GM12878 (cell line): ENCODE measurements at regions not wholly inside any gene's neighbourhood (a gene's known extent, or its start where the extent isn't known, plus 50 kb on each side); places are given as distances from the start of the nearest gene placed in this dataset.

ENCODE experiments used
- ATAC-seq: fragments of 200-7000 bp; cut with Tn5 transposase; 3 replicates; pipeline ENCODE4 v1.9.1; 2020; ENCODE audit warnings: mild to moderate bottlenecking, moderate library complexity
- BruUV-seq: library from RNA; stranded (reverse); fragments of 400-500 nt; replicated peaks from 2 replicates; lab custom pipeline; 2021; lab: Mats Ljungman, UMichigan
- CTCF ChIA-PET: fragments of 300-600 bp; sonication (Branson Sonifier 250); formaldehyde crosslinking; extraction: SDS; loops from one replicate; lab custom pipeline; 2021; ENCODE audit warnings: inconsistent platforms; lab: Yijun Ruan, JAX
- POLR2A ChIA-PET: fragments of 350-600 bp; formaldehyde crosslinking; extraction: SDS; loops from one replicate; lab custom pipeline; 2021; ENCODE audit warnings: inconsistent platforms; lab: Charles Lee
- RAD21 ChIA-PET: fragments of 300-600 bp; sonication (Branson Sonifier 250); formaldehyde crosslinking; loops from one replicate; lab custom pipeline; 2023; ENCODE audit warnings: antibody characterized with exemption; ENCODE audit not compliant: unreplicated experiment; lab: Charles Lee
- SMC1A ChIA-PET: fragments of 300-600 bp; sonication (Branson Sonifier 250); formaldehyde crosslinking; loops from one replicate; lab custom pipeline; 2023; ENCODE audit not compliant: unreplicated experiment, uncharacterized antibody; lab: Charles Lee
- DNase-seq: peaks from one replicate; pipeline ENCODE4 v3.0.0-alpha.2; 2011; ENCODE audit warnings: low read depth, low spot score
- FAIRE-seq: peaks from 3 replicates; lab custom pipeline; 2011; peaks lifted over from hg19 to GRCh38; lab: Jason Lieb, UNC
- H2AFZ ChIP-seq: 2 replicates; pipeline ENCODE4 v1.6.0; 2011; ENCODE audit warnings: low read depth, low read length, control low read depth; ENCODE audit not compliant: control insufficient read depth
- H3K27ac ChIP-seq: 2 replicates; pipeline ENCODE4 v1.5.1; 2011; ENCODE audit warnings: control low read depth; ENCODE audit not compliant: control insufficient read depth, insufficient read depth
- H3K27me3 ChIP-seq, 2 experiments: replicated peaks in 1 of 2; 2 replicates each; pipeline versions ENCODE4 v1.6.0 to v1.6.1; 2011; ENCODE audit warnings: low read length in 1 of 2; ENCODE audit not compliant: control insufficient read depth in 2 of 2, insufficient read depth in 2 of 2
- H3K36me3 ChIP-seq, 2 experiments: 2 replicates each; pipeline ENCODE4 v1.5.1; 2011; ENCODE audit warnings: low read length in 1 of 2; ENCODE audit not compliant: control insufficient read depth in 2 of 2, insufficient read depth in 2 of 2
- H3K4me1 ChIP-seq: 2 replicates; pipeline ENCODE4 v1.6.1; 2011; ENCODE audit warnings: mild to moderate bottlenecking, low read length, moderate library complexity, mixed read lengths; ENCODE audit not compliant: control insufficient read depth, insufficient read depth
- H3K4me2 ChIP-seq: 2 replicates; pipeline ENCODE4 v1.6.0; 2011; ENCODE audit warnings: control low read depth; ENCODE audit not compliant: control insufficient read depth, insufficient read depth
- H3K4me3 ChIP-seq: fragments of 200-600 bp; sonication (generic); 2 replicates; pipeline ENCODE4 v1.5.1; 2016
- H3K79me2 ChIP-seq: 2 replicates; pipeline ENCODE4 v1.6.0; 2011; ENCODE audit warnings: low read length; ENCODE audit not compliant: control insufficient read depth, insufficient read depth
- H3K9ac ChIP-seq: 2 replicates; pipeline ENCODE4 v1.8.0; 2011; ENCODE audit warnings: low read length, control low read depth, mixed read lengths; ENCODE audit not compliant: control insufficient read depth, insufficient read depth
- H3K9me3 ChIP-seq: replicated peaks from 3 replicates; pipeline ENCODE4 v1.5.1; 2011; ENCODE audit warnings: mild to moderate bottlenecking, low read length; ENCODE audit not compliant: control insufficient read depth, insufficient read depth
- H4K20me1 ChIP-seq: 2 replicates; pipeline ENCODE4 v1.6.0; 2011; ENCODE audit not compliant: control insufficient read depth, insufficient read depth
- CBX3 ChIP-seq: fragments of 200-600 bp; sonication (generic); IDR thresholded peaks from 2 replicates; pipeline ENCODE4 v1.6.1; 2016; ENCODE audit warnings: low read depth, borderline replicate concordance
- HDAC2 ChIP-seq: fragments of 200-600 bp; sonication (generic); IDR thresholded peaks from 2 replicates; pipeline ENCODE4 v1.6.1; 2017
- NFIC ChIP-seq: IDR thresholded peaks from 2 replicates; pipeline ENCODE4 v1.6.1; 2012; ENCODE audit warnings: low read depth, mild to moderate bottlenecking, inconsistent platforms, low read length, moderate library complexity
- POLR2AphosphoS2 ChIP-seq: IDR thresholded peaks from 2 replicates; pipeline ENCODE4 v1.6.1; 2011; ENCODE audit warnings: low read depth, mild to moderate bottlenecking, low read length, improper control_type of control experiment, moderate library complexity
- SMAD5 ChIP-seq: IDR thresholded peaks from 2 replicates; pipeline ENCODE4 v1.6.1; 2016; ENCODE audit warnings: antibody characterized with exemption, low read depth
- SUZ12 ChIP-seq: fragments of 200-600 bp; sonication (generic); IDR thresholded peaks from one replicate; pipeline ENCODE4 v1.6.1; 2018; ENCODE audit warnings: antibody characterized with exemption, mild to moderate bottlenecking; ENCODE audit not compliant: unreplicated experiment
- ZNF217 ChIP-seq: fragments of 450-650 bp; IDR thresholded peaks from 2 replicates; pipeline ENCODE4 v1.6.1; 2017; ENCODE audit warnings: antibody characterized with exemption, mild to moderate bottlenecking
- WGBS: methylation state at CpG from one replicate; pipeline ENCODE4 v1.1.6; 2016; ENCODE audit warnings: low lambda C conversion rate; ENCODE audit not compliant: insufficient replicate concordance, insufficient coverage; ENCODE audit errors: missing lambda C conversion rate; 5-methylcytosine and 5-hydroxymethylcytosine counted together
- in situ Hi-C: fragments of 300-500 bp; cut with MboI; formaldehyde crosslinking; loops from 9 replicates; pipeline ENCODE4 v1.14.3; 2018; ENCODE audit warnings: mixed read lengths
- intact Hi-C: fragments of 100-400 bp; cut with micrococcal nuclease; formaldehyde crosslinking; loops from one replicate; pipeline ENCODE4 v1.14.2; 2022; ENCODE audit not compliant: unreplicated experiment
- TF ChIP-seq, protein P1 (sequence below): IDR thresholded peaks from 2 replicates; pipeline ENCODE4 v1.6.1; 2011; ENCODE audit warnings: low read depth, low read length, improper control_type of control experiment, borderline replicate concordance
- TF ChIP-seq, protein P2 (sequence below): IDR thresholded peaks from 2 replicates; pipeline ENCODE4 v1.6.1; 2012; ENCODE audit warnings: low read depth, low read length, improper control_type of control experiment
- TF ChIP-seq, protein P3 (sequence below): fragments of 450-650 bp; IDR thresholded peaks from 2 replicates; pipeline ENCODE4 v1.6.1; 2016; ENCODE audit warnings: mild to moderate bottlenecking
- TF ChIP-seq, protein P4 (sequence below): IDR thresholded peaks from 2 replicates; pipeline ENCODE4 v1.6.1; 2012; ENCODE audit warnings: low read depth, low read length, improper control_type of control experiment

DNA sequence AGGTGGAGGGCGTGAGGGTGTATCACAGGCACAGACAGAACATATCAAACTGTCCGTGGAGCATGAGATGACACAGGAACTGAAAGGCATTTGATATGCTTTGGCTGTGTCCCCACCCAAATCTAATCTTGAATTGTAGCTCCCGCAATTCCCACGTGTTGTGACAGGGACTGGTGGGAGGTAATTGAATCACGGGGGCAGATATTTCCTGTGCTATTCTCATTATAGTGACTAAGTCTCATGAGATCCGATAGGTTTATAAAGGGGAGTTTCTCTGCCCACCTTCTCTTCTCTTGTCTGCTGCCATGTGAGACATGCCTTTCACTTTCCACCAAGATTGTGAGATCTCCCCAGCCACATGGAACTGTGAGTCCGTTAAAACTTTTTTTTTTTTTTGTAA lies 123.1 kb upstream of the PIEZO2 start (continued):
- TF ChIP-seq, protein P1, sequence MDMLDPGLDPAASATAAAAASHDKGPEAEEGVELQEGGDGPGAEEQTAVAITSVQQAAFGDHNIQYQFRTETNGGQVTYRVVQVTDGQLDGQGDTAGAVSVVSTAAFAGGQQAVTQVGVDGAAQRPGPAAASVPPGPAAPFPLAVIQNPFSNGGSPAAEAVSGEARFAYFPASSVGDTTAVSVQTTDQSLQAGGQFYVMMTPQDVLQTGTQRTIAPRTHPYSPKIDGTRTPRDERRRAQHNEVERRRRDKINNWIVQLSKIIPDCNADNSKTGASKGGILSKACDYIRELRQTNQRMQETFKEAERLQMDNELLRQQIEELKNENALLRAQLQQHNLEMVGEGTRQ = no peak

DNA sequence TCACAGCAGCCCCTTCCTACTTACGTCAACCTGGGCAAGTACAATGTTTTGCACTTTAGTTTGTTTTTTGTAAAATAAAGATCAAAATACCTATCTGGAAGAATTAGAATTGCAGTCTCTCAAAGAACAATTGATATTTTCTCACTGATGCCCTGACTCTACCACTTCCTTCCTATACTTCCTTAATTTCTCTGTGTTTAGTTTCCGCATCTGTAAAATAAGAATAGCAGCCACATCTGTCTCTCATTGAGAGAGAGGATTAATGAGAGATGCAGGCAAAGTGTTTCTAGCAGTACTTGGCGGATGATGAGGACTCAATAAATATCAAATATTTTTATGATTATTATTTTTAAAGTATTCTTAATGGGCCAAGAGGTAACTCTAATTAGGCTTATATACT lies 122.6 kb upstream of the PIEZO2 start:
- WGBS = 38% methylated on average over 3 of the region's 3 CpGs

More for the DNA sequence above, 122.6 kb upstream of the PIEZO2 start:
- Histone ChIP-seq H3K36me3 (no peaks in the 10 kb centered on the region), H4K20me1 (no peaks in the 10 kb centered on the region), H3K9ac (no peak overlapping the region), H3K4me3 (no peak overlapping the region), H3K79me2 (no peaks in the 10 kb centered on the region), H3K4me2 (no peak overlapping the region), H3K27ac (no peak overlapping the region), H3K27me3 (no peaks in the 10 kb centered on the region; a peak in 1 of 4 replicates), H3K4me1 (no peaks in the 10 kb centered on the region), H2AFZ (no peak overlapping the region), H3K9me3 (no peaks in the 10 kb centered on the region)
- ChIA-PET POLR2A (no interaction called here), SMC1A (no interaction called here), CTCF (no interaction called here), RAD21 (no interaction called here)
- intact Hi-C loops = loop anchor here (10.0 kb wide), 2 partner anchors 57 to 807 kb away; no protein-coding TSS in a partner anchor
- DNase-seq (no peak), ATAC-seq (no peak), FAIRE-seq (no peak)
- in situ Hi-C loops = no loop called here
- no TSS peak for BruUV-seq
- no peak for TF ChIP-seq SMAD5
- no peak for TF ChIP-seq NFIC
- TF ChIP-seq, protein P2, sequence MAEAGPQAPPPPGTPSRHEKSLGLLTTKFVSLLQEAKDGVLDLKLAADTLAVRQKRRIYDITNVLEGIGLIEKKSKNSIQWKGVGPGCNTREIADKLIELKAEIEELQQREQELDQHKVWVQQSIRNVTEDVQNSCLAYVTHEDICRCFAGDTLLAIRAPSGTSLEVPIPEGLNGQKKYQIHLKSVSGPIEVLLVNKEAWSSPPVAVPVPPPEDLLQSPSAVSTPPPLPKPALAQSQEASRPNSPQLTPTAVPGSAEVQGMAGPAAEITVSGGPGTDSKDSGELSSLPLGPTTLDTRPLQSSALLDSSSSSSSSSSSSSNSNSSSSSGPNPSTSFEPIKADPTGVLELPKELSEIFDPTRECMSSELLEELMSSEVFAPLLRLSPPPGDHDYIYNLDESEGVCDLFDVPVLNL = no peak
- TF ChIP-seq, protein P3, sequence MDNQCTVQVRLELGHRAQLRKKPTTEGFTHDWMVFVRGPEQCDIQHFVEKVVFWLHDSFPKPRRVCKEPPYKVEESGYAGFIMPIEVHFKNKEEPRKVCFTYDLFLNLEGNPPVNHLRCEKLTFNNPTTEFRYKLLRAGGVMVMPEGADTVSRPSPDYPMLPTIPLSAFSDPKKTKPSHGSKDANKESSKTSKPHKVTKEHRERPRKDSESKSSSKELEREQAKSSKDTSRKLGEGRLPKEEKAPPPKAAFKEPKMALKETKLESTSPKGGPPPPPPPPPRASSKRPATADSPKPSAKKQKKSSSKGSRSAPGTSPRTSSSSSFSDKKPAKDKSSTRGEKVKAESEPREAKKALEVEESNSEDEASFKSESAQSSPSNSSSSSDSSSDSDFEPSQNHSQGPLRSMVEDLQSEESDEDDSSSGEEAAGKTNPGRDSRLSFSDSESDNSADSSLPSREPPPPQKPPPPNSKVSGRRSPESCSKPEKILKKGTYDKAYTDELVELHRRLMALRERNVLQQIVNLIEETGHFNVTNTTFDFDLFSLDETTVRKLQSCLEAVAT = no peak
- TF ChIP-seq CBX3 = no peak
- no peak for TF ChIP-seq ZNF217
- TF ChIP-seq HDAC2 = no peak
- no peak for TF ChIP-seq POLR2AphosphoS2
- TF ChIP-seq, protein P4, sequence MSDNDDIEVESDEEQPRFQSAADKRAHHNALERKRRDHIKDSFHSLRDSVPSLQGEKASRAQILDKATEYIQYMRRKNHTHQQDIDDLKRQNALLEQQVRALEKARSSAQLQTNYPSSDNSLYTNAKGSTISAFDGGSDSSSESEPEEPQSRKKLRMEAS = no peak
- TF ChIP-seq SUZ12 = no peak
